ENCODE measurements at regions not wholly inside any gene's neighbourhood (a gene's known extent, or its start where the extent isn't known, plus 50 kb on each side); places are given as distances from the start of the nearest gene placed in this dataset.

- Mint-ChIP-seq H3K27me3 (no peaks in the 10 kb centered on the region), H3K36me3 (ENCODE audit: low read depth) (no peaks in the 10 kb centered on the region), H3K4me1 (ENCODE audit: low read depth) (peaks cover 23% of the 10 kb centered on the region), H3K27ac (no peak overlapping the region), H3K4me3 (no peak overlapping the region), H3K9me3 (no peaks in the 10 kb centered on the region)
Observed at GRCh38 chr13:22212576-22212975, 541.7 kb downstream of the FGF9 start.

- H3K9me3 Mint-ChIP-seq, result no peaks in the 10 kb centered on the region
- H3K27me3 Mint-ChIP-seq, result no peaks in the 10 kb centered on the region
Observed at GRCh38 chr13:22214184-22214583, 543.3 kb downstream of the FGF9 start.

GRCh38 chr13:22218797-22219196 is 547.9 kb downstream of the FGF9 start:
- Mint-ChIP-seq H3K27me3 (no peaks in the 10 kb centered on the region), H3K4me1 (ENCODE audit: low read depth) (peaks cover 15% of the 10 kb centered on the region), H3K27ac (no peak overlapping the region), H3K4me3 (no peak overlapping the region), H3K36me3 (ENCODE audit: low read depth) (no peaks in the 10 kb centered on the region), H3K9me3 (no peaks in the 10 kb centered on the region)

More at GRCh38 chr13:22214184-22214583, 543.3 kb downstream of the FGF9 start:
- H3K36me3 Mint-ChIP-seq (ENCODE audit: low read depth), result no peaks in the 10 kb centered on the region
- H3K4me1 Mint-ChIP-seq (ENCODE audit: low read depth), result peaks cover 23% of the 10 kb centered on the region
- H3K4me3 Mint-ChIP-seq, result no peak overlapping the region
- H3K27ac Mint-ChIP-seq, result no peak overlapping the region

GRCh38 chr13:22219709-22220108 is 548.8 kb downstream of the FGF9 start:
- no peak overlapping the region for H3K4me3 Mint-ChIP-seq
- no peak overlapping the region for H3K27ac Mint-ChIP-seq
- no peaks in the 10 kb centered on the region for H3K36me3 Mint-ChIP-seq (ENCODE audit: low read depth)
- H3K9me3 Mint-ChIP-seq, result no peaks in the 10 kb centered on the region
- peaks cover 8% of the 10 kb centered on the region for H3K4me1 Mint-ChIP-seq (ENCODE audit: low read depth)
- H3K27me3 Mint-ChIP-seq, result no peaks in the 10 kb centered on the region

- Mint-ChIP-seq H3K27me3 (no peaks in the 10 kb centered on the region), H3K4me3 (no peak overlapping the region)
Observed at GRCh38 chr13:22220151-22221135, 549.6 kb downstream of the FGF9 start.

GRCh38 chr13:22223411-22223810 is 552.5 kb downstream of the FGF9 start:
- Mint-ChIP-seq H3K9me3 (no peaks in the 10 kb centered on the region), H3K4me1 (ENCODE audit: low read depth) (peaks cover 3% of the 10 kb centered on the region), H3K4me3 (no peak overlapping the region), H3K36me3 (ENCODE audit: low read depth) (no peaks in the 10 kb centered on the region), H3K27me3 (no peaks in the 10 kb centered on the region), H3K27ac (no peak overlapping the region)

More at GRCh38 chr13:22220151-22221135, 549.6 kb downstream of the FGF9 start:
- Mint-ChIP-seq H3K27ac (no peak overlapping the region), H3K36me3 (ENCODE audit: low read depth) (no peaks in the 10 kb centered on the region), H3K4me1 (ENCODE audit: low read depth) (peaks cover 3% of the 10 kb centered on the region), H3K9me3 (no peaks in the 10 kb centered on the region)

- Mint-ChIP-seq H3K9me3 (no peaks in the 10 kb centered on the region), H3K4me1 (ENCODE audit: low read depth) (peaks cover 19% of the 10 kb centered on the region), H3K27me3 (no peaks in the 10 kb centered on the region), H3K36me3 (ENCODE audit: low read depth) (no peaks in the 10 kb centered on the region), H3K4me3 (no peak overlapping the region), H3K27ac (no peak overlapping the region)
Observed at GRCh38 chr13:22226086-22226485, 555.2 kb downstream of the FGF9 start.

- Mint-ChIP-seq H3K9me3 (no peaks in the 10 kb centered on the region), H3K27ac (no peak overlapping the region), H3K36me3 (ENCODE audit: low read depth) (no peaks in the 10 kb centered on the region), H3K4me1 (ENCODE audit: low read depth) (peaks cover 19% of the 10 kb centered on the region), H3K27me3 (no peaks in the 10 kb centered on the region), H3K4me3 (no peak overlapping the region)
Observed at GRCh38 chr13:22227895-22228294, 557.0 kb downstream of the FGF9 start.

- Mint-ChIP-seq H3K36me3 (ENCODE audit: low read depth) (no peaks in the 10 kb centered on the region), H3K9me3 (no peaks in the 10 kb centered on the region), H3K4me1 (ENCODE audit: low read depth) (peaks cover 21% of the 10 kb centered on the region), H3K4me3 (no peak overlapping the region), H3K27ac (peak overlapping the region; percentile 1), H3K27me3 (no peaks in the 10 kb centered on the region)
Observed at GRCh38 chr13:22229916-22230315, 559.0 kb downstream of the FGF9 start.

GRCh38 chr13:22232186-22232585 is 561.3 kb downstream of the FGF9 start:
- H3K9me3 Mint-ChIP-seq, result no peaks in the 10 kb centered on the region
- H3K27ac Mint-ChIP-seq, result no peak overlapping the region
- H3K36me3 Mint-ChIP-seq (ENCODE audit: low read depth), result no peaks in the 10 kb centered on the region
- H3K27me3 Mint-ChIP-seq, result no peaks in the 10 kb centered on the region
- H3K4me1 Mint-ChIP-seq (ENCODE audit: low read depth), result peaks cover 33% of the 10 kb centered on the region
- H3K4me3 Mint-ChIP-seq, result no peak overlapping the region

- no peak overlapping the region for H3K4me3 Mint-ChIP-seq
- H3K36me3 Mint-ChIP-seq (ENCODE audit: low read depth), result no peaks in the 10 kb centered on the region
- H3K27ac Mint-ChIP-seq, result no peak overlapping the region
- H3K4me1 Mint-ChIP-seq (ENCODE audit: low read depth), result peaks cover 19% of the 10 kb centered on the region
- H3K9me3 Mint-ChIP-seq, result no peaks in the 10 kb centered on the region
- no peaks in the 10 kb centered on the region for H3K27me3 Mint-ChIP-seq
Observed at GRCh38 chr13:22235285-22235949, 564.5 kb downstream of the FGF9 start.

GRCh38 chr13:22235950-22236290 is 565.0 kb downstream of the FGF9 start:
- no peaks in the 10 kb centered on the region for H3K36me3 Mint-ChIP-seq (ENCODE audit: low read depth)
- H3K9me3 Mint-ChIP-seq, result no peaks in the 10 kb centered on the region
- no peaks in the 10 kb centered on the region for H3K27me3 Mint-ChIP-seq
- H3K27ac Mint-ChIP-seq, result no peak overlapping the region
- peaks cover 15% of the 10 kb centered on the region for H3K4me1 Mint-ChIP-seq (ENCODE audit: low read depth)
- H3K4me3 Mint-ChIP-seq, result no peak overlapping the region

GRCh38 chr13:22238269-22238668 is 567.4 kb downstream of the FGF9 start:
- Mint-ChIP-seq H3K27ac (no peak overlapping the region), H3K27me3 (no peaks in the 10 kb centered on the region), H3K9me3 (no peaks in the 10 kb centered on the region), H3K36me3 (ENCODE audit: low read depth) (no peaks in the 10 kb centered on the region), H3K4me3 (no peak overlapping the region), H3K4me1 (ENCODE audit: low read depth) (peaks cover 15% of the 10 kb centered on the region)

GRCh38 chr13:22240716-22241115 is 569.8 kb downstream of the FGF9 start:
- H3K9me3 Mint-ChIP-seq, result no peaks in the 10 kb centered on the region
- H3K36me3 Mint-ChIP-seq (ENCODE audit: low read depth), result no peaks in the 10 kb centered on the region
- H3K27ac Mint-ChIP-seq, result no peak overlapping the region
- H3K4me3 Mint-ChIP-seq, result no peak overlapping the region
- H3K4me1 Mint-ChIP-seq (ENCODE audit: low read depth), result peaks cover 4% of the 10 kb centered on the region
- no peaks in the 10 kb centered on the region for H3K27me3 Mint-ChIP-seq

- no peaks in the 10 kb centered on the region for H3K27me3 Mint-ChIP-seq
- no peaks in the 10 kb centered on the region for H3K4me1 Mint-ChIP-seq (ENCODE audit: low read depth)
- no peaks in the 10 kb centered on the region for H3K36me3 Mint-ChIP-seq (ENCODE audit: low read depth)
- no peak overlapping the region for H3K4me3 Mint-ChIP-seq
- no peaks in the 10 kb centered on the region for H3K9me3 Mint-ChIP-seq
- H3K27ac Mint-ChIP-seq, result no peak overlapping the region
Observed at GRCh38 chr13:22243469-22244163, 572.7 kb downstream of the FGF9 start.
